WI38 (cell line): ENCODE measurements at regions not wholly inside any gene's neighbourhood (a gene's known extent, or its start where the extent isn't known, plus 50 kb on each side); places are given as distances from the start of the nearest gene placed in this dataset.
"Not testable (repeated sequence)": the region's sequence is repeated elsewhere in the genome, so short reads cannot be mapped to it uniquely, and the experiment has no call there.

Experiments
- H3K4me3 ChIP-seq: 2 replicates; pipeline ENCODE4 v1.5.1; 2011; ENCODE audit warnings: low read depth, mild to moderate bottlenecking, control low read depth, low read length
- CTCF ChIP-seq: IDR thresholded peaks from 2 replicates; pipeline ENCODE4 v1.5.1; 2012; ENCODE audit warnings: low read depth, mild to moderate bottlenecking, control low read depth, low read length

DNA sequence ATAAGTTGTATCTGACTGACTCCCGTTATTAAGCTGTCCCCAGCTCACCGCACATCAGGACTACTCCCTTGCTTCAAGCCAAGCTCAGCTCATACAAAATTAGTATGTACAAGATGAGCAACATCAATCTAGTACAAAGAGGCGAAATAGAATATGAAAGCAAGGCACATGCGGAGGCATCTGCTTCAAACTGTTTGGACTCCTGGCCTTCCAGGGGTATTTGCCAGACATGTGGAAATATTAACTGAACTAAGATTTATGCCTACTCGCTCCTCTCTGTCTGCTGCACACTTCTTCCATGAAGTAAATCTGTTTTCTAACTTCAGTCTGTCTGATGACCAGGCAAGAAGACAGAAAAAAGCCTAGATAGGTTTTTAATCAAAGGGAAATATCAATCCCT is 499.8 kb downstream of the PID1 start:
- TF ChIP-seq CTCF: no peak
- no peak overlapping the region for H3K4me3 ChIP-seq

DNA sequence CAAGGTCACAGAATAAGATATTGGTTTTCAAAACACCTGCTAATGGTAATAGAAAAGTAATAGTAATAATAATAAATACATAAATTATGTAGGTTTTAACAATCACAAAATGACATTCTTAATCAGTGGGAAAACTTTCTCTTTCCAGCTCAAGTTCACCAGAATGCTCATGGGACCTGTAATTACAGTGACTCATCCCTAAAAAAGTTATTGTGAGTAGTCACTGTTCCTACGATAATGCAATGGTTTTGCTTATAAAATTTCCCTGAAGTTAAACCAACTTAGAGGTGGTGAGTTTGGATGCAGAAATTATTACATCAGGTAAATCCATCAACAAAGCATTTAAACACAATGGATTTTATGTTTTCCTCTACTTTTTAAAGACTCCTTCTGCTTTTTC is 502.3 kb downstream of the PID1 start:
- TF ChIP-seq CTCF: no peak

DNA sequence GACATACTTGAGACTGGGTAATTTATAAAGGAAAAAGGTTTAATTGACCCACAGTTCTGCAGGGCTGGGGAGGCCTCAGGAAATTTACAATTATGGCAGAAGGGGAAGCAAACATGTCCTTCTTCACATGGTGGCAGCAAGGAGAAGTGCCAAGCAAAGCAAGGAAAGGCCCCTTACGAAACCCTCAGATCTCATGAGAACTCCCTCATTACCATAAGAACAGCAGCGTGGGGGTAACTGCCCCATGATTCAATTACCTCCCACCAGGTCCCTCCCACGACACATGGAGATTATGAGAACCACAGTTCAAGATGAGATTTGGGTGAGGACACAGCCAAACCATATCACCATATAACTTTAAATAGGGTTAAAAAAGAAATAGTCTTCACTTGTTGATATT is 502.9 kb downstream of the PID1 start:
- H3K4me3 ChIP-seq: not testable (repeated sequence)

More for the DNA sequence above, 502.3 kb downstream of the PID1 start:
- H3K4me3 ChIP-seq: no peak overlapping the region

DNA sequence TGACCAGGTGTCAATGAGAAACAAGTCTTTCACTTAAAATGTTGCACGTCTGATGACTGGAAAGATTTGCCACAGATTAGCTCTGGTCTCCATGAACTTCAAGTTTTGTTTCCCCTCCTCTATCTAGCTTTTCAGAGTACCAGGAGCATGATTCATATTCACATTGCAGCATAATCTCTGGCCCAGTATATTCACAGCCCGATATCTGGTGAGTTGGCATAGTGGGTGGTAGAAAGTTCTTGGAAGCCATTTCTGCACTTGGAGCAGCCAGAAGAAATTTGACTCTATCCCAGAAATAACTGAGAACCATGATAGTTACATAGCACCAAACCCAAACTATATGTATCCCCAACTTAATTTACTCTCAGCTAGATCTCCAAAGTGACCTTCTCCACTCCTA is 503.9 kb downstream of the PID1 start:
- H3K4me3 ChIP-seq: no peak overlapping the region
- TF ChIP-seq CTCF: no peak

- no peak overlapping the region for H3K4me3 ChIP-seq
- TF ChIP-seq CTCF: no peak
Measured at GRCh38 chr2:228763379-228763981, 507.6 kb downstream of the PID1 start.

DNA sequence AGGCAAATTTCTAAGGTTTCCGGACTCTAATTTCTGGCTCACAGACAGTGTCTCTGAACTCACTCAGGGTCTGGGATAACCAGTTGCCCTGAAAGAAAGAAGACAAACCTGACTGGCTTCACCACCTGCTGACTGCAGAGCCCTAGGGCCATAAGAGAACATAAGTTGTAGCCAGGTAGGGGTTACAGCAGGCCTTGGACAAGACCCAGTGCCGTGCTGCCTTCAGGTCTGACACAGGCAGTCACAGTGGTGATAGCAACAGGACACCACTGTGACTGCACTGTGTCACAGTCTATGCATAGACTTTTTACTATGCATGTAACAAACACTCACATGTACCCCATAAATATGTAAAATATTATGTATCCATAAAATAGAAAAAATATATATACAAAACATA is 508.5 kb downstream of the PID1 start:
- TF ChIP-seq CTCF: no peak
- no peak overlapping the region for H3K4me3 ChIP-seq

GRCh38 chr2:228755661-228756060 is 515.4 kb downstream of the PID1 start:
- H3K4me3 ChIP-seq: not testable (repeated sequence)

DNA sequence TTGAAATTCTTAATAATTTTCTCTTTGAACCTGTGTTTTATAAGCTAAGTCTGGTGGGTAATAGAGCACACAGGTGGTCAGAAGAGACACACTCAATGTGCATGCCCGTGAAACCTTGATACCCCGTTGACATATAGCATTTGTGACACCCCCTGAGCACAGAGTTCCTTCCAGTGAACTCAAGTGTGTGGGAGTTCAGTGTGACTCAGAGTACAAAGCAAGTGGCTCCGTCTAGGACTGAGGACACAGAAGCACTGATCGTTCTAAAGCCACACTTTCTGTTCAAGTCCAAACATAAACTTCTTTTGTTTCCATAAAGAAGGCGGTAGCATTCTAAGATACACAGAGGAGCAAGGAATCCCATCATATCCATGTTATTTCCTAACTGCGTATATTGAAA is 523.6 kb downstream of the PID1 start:
- no peak overlapping the region for H3K4me3 ChIP-seq

More for the DNA sequence above, 523.6 kb downstream of the PID1 start:
- no peak for TF ChIP-seq CTCF
